ENCODE measurements at regions not wholly inside any gene's neighbourhood (a gene's known extent, or its start where the extent isn't known, plus 50 kb on each side); places are given as distances from the start of the nearest gene placed in this dataset.

GRCh38 chr7:156092307-156092706 is 280.0 kb upstream of the SHH start:
- Histone ChIP-seq H3K9me3 (no peaks in the 10 kb centered on the region), H3K27me3 (peaks cover 20% of the 10 kb centered on the region), H3K4me1 (no peaks in the 10 kb centered on the region), H3K36me3 (no peaks in the 10 kb centered on the region), H3K4me3 (ENCODE audit: low read depth, low read length) (no peak overlapping the region)
- TF ChIP-seq CTCF (IDR thresholded peaks at IDR 0.05; ENCODE audit: low read depth, low read length): no peak
- DNase-seq: no peak

- no peaks in the 10 kb centered on the region for H3K9me3 ChIP-seq
- peaks cover 21% of the 10 kb centered on the region for H3K27me3 ChIP-seq
- no peak for DNase-seq
- no peak overlapping the region for H3K4me3 ChIP-seq (ENCODE audit: low read depth, low read length)
- no peaks in the 10 kb centered on the region for H3K36me3 ChIP-seq
- no peaks in the 10 kb centered on the region for H3K4me1 ChIP-seq
- TF ChIP-seq CTCF (IDR thresholded peaks at IDR 0.05; ENCODE audit: low read depth, low read length): no peak
Observed at GRCh38 chr7:156091519-156092080, 279.3 kb upstream of the SHH start.

GRCh38 chr7:156090988-156091387 is 278.7 kb upstream of the SHH start:
- H3K27me3 ChIP-seq: peaks cover 24% of the 10 kb centered on the region

GRCh38 chr7:156089222-156089621 is 277.0 kb upstream of the SHH start:
- Histone ChIP-seq H3K4me1 (no peaks in the 10 kb centered on the region), H3K27me3 (peaks cover 24% of the 10 kb centered on the region), H3K9me3 (no peaks in the 10 kb centered on the region), H3K36me3 (no peaks in the 10 kb centered on the region), H3K4me3 (ENCODE audit: low read depth, low read length) (no peak overlapping the region)
- TF ChIP-seq CTCF (IDR thresholded peaks at IDR 0.05; ENCODE audit: low read depth, low read length): no peak
- no peak for DNase-seq

More at GRCh38 chr7:156090988-156091387, 278.7 kb upstream of the SHH start:
- Histone ChIP-seq H3K4me1 (no peaks in the 10 kb centered on the region), H3K9me3 (no peaks in the 10 kb centered on the region), H3K36me3 (no peaks in the 10 kb centered on the region), H3K4me3 (ENCODE audit: low read depth, low read length) (no peak overlapping the region)
- TF ChIP-seq CTCF (IDR thresholded peaks at IDR 0.05; ENCODE audit: low read depth, low read length): no peak
- no peak for DNase-seq

GRCh38 chr7:156088115-156088514 is 275.9 kb upstream of the SHH start:
- peaks cover 24% of the 10 kb centered on the region for H3K27me3 ChIP-seq
- H3K9me3 ChIP-seq: no peaks in the 10 kb centered on the region
- no peak for TF ChIP-seq CTCF (IDR thresholded peaks at IDR 0.05; ENCODE audit: low read depth, low read length)
- no peaks in the 10 kb centered on the region for H3K4me1 ChIP-seq
- DNase-seq: no peak
- H3K36me3 ChIP-seq: no peaks in the 10 kb centered on the region
- H3K4me3 ChIP-seq (ENCODE audit: low read depth, low read length): no peak overlapping the region

- H3K4me1 ChIP-seq: no peaks in the 10 kb centered on the region
- H3K4me3 ChIP-seq (ENCODE audit: low read depth, low read length): no peak overlapping the region
- H3K9me3 ChIP-seq: no peaks in the 10 kb centered on the region
- no peak for DNase-seq
- no peak for TF ChIP-seq CTCF (IDR thresholded peaks at IDR 0.05; ENCODE audit: low read depth, low read length)
- no peaks in the 10 kb centered on the region for H3K36me3 ChIP-seq
- peaks cover 26% of the 10 kb centered on the region for H3K27me3 ChIP-seq
Observed at GRCh38 chr7:156082048-156083040, 270.1 kb upstream of the SHH start.
